ENCODE measurements at regions not wholly inside any gene's neighbourhood (a gene's known extent, or its start where the extent isn't known, plus 50 kb on each side); places are given as distances from the start of the nearest gene placed in this dataset.

DNA sequence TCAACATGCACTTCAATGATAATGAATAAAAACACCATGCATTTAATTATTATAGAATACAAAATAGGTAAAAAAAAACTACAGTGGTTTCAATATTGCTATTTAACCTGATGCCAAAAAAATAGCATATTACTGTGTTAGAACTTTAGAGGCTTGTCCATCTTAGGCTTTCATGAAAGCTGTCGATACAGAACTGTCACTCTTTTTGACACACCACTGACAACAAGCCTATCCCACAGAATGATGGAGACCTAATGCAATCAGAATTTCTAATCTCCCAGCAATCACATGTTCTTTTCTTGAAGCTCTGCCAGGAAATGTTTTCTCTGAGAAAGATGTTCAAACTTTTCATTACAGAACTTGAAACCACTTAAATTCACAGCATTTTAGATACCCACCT lies 490.3 kb upstream of the EPHA6 start:
- DNase-seq (ENCODE audit: low read depth in 2 of 2) = no peak

DNA sequence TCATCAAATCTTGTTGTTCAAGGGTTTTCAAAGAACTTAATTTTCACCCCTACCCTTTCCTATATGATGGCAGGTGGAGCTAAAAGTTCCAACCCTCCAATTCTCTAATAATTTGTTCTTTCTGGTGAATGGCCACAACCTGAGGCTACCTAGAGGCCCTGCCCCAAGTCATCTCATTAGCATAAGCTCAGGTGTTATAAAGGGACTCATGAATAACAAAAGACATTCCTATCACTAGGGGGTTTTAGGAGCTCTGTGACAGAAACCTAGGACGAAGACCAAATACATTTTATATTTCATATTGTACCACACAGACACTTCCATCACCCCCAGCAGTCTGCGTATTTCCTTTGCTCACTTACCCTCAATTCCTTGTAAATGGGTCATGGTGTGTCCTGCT lies 483.6 kb upstream of the EPHA6 start:
- no peak for DNase-seq (ENCODE audit: low read depth in 2 of 2)

DNA sequence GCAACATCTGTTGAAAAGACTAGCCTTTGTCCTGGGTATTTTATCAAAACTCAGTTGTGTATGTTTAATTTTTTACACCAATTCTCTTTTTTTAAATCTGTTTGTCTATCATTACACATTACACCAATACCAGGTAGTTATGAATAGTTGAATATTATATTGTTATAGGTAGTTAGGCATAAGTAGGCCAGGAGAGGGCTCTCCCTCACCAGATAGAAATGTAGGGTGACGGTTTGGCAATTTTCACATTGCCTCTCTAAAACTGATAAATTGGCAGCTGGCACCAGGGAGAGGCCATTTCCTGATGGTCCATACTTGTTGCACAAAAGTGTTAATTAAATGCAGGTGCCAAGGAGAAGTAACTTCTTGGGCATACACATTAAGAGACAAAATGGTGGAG lies 483.1 kb upstream of the EPHA6 start:
- peak; percentile 38 to 74 for DNase-seq (ENCODE audit: low read depth in 2 of 2)

DNA sequence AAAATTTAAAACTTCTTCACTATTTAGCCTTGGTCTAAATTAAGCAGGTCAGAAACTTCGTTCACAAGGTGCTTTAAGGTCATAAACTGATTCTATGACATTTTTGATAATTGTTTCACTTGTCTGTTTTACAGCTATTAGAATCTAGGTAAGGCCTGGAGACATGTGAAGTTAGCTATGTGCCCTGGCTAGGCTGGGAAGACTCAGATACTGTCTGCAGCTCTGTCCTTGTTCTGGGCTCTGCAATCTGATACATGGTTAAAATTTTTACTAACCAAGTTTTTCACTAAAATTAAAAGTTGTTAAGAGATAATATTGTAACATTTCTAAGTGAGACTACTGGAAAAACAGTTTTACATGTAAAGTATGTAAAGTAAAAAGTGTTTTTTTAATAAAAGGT lies 479.6 kb upstream of the EPHA6 start:
- DNase-seq (ENCODE audit: low read depth in 2 of 2) = no peak

DNA sequence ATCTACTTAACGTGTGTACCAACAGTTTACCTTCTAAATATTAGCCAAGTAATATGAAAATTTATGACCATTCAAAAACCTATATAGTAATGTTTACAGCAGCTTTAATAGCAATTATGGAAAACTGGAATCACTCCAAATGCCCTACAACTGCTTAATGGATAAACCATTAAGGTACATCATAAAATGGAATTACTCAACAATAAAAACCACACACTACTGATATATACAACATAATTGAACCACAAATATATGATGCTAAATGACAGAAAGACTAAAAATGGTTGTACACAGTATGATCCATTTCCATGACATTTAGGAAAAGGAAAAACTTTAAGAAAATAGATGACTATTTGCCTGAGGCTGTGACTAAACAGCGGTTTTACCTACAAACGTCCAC lies 467.1 kb upstream of the EPHA6 start:
- DNase-seq (ENCODE audit: low read depth in 2 of 2) = no peak

DNA sequence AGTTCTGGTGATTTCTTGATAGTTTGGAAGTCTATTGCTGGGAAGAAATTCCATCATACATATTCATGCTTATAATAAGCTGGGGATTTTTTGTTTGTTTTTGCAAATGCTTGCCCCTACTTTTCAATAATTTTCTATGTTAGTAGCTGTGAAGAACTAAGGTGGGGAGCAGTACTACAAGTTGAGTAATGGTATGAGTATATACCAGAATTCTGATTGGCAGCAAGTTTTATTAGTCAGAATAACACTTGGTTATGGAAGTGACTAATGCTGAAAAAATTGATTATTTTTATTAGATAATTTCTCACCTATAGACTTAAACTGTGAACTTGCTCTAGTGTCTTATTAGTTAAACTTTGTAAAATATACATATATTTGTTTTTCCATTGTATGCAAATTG lies 462.8 kb upstream of the EPHA6 start:
- DNase-seq (ENCODE audit: low read depth in 2 of 2) = peak in 1 of 2 donors; percentile 10

DNA sequence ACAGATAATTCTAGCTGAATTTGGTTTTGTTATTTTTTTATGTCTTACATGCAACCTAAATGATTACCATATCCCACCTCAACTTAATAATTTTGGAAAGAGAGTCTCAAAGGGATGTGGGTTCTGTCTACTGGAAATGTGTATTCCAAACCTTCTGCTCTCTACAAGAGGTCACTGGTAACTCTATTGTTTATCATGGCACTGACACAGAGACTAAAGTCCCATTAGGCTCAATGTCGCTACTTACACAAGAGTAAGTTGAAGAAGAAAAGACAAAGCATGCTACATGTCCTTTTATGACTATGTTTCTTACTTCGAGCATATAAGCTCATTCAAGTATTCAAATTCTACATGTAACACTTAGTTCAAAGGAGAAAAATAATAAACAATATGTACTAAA lies 460.3 kb upstream of the EPHA6 start:
- DNase-seq (ENCODE audit: low read depth in 2 of 2) = peak; percentile 10 to 22

DNA sequence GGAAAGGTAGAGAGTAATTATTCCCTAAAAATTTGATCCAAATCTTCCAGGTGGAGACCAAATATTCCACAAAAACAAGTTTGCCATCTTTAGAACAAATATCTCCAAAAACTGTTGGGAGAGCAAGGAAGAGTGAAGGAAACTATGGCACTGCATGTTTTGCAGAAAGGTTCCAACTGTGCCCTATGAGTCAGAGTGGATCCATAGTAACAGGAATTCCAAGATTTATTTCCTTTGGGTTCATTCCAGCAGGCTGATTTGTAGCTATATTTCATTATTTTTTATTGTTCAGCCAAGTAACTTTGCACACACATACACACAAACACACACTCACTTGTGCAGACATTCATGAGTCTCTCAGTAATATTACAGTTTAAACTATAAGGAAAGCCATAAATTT lies 459.7 kb upstream of the EPHA6 start:
- DNase-seq (ENCODE audit: low read depth in 2 of 2) = peak; percentile 75 to 78

DNA sequence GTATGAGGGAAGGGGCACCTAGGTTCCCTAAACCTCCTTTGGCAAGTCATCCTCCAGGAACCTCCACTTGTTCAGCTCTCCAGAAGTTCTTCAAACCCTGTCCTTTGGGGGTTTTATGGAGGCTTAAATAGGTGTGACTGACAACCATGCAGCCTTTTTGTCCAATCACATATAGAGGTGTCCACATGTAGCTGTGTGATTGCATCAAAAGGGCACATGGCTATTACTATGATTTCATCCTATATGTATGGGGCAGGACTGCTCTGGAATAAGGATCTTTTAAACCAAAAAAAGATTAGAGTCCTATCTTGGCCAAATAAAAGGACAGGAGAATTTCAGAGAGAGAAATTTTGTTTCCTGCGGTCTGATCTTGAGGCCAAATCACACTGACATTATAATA lies 453.2 kb upstream of the EPHA6 start:
- no peak for DNase-seq (ENCODE audit: low read depth in 2 of 2)

DNA sequence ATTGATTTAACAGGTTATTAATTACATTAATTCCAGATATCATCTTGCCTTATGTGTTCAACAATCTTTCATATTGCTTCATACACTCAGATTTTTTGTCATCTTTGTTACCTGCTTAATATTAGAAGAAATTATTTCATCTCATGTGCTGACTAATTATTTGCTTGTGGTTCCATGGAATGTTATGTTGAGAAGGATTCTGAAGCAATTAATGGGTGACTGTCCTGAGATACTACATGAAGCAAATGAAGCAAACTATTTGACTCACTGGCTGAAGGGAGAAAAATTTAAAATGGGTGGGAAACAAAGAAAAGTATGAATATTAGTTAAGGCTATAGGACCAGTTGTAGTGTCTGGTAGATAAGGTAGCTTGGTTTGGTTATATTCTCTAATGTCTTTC lies 443.8 kb upstream of the EPHA6 start:
- DNase-seq (ENCODE audit: low read depth in 2 of 2) = no peak

DNA sequence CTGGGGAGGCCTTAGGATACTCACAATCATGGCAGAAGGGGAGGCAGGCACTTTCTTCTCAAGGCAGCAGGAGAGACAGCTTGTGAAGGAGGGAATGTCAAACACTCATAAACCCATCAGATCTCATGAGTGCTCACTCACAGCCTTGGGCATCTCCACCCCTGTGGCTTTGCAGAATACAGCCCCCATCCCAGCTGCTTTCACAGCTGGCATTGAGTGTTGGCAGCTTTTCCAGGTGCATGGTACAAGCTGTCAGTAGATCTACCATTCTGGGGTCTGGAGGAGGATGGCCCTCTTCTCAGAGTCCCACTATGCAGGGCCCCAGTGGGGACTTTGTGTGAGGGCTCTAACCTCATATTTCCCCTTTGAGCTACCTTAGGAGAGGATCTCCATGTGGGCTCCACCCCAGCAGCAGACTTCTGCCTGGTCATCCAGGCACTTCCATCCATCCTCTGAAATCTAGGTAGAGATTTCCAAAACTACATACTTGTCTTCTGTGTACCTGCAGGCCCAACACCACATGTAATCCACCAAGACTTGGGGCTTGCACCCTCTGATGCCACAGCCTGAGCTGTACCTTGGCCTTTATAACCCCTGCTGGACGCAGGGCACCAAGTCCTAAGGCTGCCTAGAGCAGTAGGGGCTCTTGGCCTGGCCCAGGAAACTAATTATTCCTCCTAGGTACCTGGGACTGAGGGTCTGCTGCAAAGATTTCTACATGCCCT lies 404.2 kb upstream of the EPHA6 start:
- no peak for DNase-seq (ENCODE audit: low read depth in 2 of 2)

DNA sequence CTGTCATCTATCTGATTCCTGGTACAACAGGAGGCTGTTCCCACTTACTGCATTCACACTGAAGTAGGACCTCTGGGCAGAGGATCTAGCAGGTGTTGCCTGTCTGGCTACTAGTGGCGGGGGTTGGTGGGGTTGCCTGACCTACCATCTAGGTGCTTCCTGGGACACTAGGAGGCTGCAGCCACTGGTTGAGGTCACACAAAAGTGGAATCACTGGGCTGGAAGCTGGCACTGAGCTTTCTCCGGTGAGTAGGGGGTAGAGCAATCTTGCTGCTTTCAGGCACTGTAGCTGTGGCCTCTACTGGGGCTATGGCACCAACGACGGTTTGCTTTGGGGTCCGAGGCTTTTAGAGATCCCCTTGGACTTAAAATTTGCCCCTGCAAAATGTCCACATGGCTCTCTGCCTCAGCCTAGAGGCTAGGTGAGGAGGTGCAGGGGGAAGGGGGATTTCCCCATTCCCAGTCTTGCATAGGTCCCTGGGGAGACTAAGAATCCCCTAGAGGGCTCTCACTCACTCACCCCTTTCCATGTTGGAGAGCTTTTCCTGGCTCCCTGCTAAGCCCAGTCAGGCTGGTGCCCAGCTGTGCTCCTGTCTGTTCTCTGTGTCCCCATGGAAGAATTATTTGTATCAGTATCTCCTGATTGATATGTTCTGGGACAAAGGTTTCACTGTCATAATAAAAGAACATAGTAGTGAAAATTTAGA lies 397.7 kb upstream of the EPHA6 start:
- DNase-seq (ENCODE audit: low read depth in 2 of 2) = no peak

DNA sequence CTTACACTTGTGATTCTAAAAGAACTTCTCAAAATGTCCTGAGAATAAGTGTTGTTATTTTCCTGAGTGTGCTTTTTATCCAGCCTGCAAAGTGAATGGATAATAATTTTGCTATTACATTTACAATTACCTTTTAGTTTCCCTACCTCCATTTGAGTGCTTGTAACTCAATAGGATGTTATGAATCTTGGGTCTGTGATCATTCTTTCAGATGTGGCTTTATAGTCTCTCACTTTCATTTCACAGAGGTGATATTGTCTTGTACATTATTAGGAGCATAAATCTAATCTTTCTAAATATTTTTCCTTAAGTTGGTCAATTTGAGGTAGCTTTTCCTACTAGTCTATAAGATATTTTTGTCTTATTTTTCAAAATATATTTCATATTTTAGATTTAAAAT lies 386.3 kb upstream of the EPHA6 start:
- DNase-seq (ENCODE audit: low read depth in 2 of 2) = no peak

DNA sequence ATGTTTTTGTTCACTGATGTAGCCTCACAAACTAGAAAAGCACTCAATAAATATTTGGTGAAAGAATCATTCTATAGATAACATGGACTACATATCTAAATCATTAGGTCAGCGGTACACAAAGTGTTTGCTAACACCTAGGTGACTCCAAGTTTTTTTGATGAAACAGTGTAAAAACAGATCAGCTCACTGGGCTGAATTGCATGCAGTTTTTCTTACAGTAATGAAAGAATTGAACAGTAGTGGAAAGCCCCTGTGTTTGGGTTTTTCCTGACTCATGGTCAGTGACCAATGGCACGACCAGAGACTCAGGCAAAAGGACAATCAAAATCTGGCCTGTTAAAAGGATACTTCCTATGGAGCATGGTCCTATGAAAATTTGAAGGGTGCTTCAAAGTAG lies 384.3 kb upstream of the EPHA6 start:
- DNase-seq (ENCODE audit: low read depth in 2 of 2) = peak in 1 of 2 donors; percentile 5

DNA sequence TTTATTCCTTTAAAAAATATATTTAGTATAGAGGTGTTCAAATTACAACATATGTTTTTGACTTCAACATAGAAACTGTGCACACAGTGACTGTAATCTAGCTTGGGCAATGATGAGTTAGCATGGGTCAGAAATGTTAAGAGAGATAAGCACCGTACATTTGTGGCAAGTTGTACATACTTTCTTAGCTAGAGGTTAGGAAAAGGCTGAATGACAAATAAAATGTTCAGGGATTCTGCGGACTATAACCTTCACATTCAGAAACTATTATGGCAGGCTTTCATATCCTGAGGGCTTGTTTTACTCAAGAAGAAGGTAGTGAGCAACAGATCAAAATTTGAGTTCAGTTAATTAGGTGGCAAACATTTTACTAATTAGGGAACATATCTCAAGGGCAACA lies 379.7 kb upstream of the EPHA6 start:
- DNase-seq (ENCODE audit: low read depth in 2 of 2) = no peak

DNA sequence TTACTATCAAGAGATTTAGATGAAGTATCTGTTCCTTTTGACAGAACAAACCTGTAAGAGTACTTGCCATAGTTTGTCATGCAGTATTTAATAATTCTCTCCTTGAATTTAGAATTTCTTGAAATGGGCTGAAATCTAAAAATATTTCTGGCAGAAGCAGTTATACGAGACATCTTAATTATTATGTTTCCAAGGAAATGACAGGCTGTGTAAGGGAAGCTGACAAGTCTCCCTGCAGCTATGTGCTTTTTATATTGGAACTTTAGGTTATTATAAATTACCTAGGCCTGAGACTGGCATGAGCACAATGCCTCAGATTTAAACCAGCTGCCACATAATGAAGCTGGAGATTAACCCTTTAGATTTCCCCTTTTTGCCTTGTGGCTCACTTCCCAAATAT lies 365.0 kb upstream of the EPHA6 start:
- DNase-seq (ENCODE audit: low read depth in 2 of 2) = no peak

DNA sequence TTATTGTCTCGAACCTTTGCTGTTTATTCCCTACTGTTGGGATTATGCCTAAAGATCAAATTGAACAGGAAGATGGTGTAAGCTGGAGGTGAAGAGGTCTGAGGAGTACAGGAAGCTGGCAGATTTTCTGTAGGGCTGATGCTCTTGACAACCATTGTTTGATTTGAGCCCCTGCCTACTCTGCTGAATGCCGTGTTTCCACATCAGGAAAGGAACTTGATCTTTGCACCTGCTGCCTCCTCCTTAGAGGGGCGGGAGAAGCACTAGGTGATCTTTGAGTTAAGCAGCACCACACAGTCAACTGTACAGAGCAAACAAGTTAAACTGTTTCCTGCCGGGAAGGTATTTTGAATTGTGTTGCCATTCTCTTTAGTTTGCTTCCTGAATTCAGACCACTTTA lies 364.6 kb upstream of the EPHA6 start:
- DNase-seq (ENCODE audit: low read depth in 2 of 2) = peak; percentile 80 to 94

DNA sequence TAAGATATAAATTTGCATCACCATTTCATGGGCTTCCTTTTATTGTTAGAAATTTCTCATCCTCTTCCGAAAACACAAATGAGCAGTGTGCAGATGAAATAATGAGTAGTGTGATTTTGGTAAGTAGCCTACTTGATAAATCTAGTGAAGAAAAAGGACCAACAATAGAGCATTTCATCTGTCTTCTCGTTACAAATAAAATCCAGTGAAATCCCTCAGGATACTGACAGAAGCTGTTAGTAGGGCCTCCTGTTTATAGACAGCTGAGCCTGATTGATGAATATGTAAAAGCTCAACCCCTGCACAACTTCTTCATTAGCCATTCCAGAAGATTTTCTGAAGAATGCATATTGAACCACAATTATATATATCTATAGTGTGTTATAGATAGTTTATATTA lies 363.7 kb upstream of the EPHA6 start:
- no peak for DNase-seq (ENCODE audit: low read depth in 2 of 2)

DNA sequence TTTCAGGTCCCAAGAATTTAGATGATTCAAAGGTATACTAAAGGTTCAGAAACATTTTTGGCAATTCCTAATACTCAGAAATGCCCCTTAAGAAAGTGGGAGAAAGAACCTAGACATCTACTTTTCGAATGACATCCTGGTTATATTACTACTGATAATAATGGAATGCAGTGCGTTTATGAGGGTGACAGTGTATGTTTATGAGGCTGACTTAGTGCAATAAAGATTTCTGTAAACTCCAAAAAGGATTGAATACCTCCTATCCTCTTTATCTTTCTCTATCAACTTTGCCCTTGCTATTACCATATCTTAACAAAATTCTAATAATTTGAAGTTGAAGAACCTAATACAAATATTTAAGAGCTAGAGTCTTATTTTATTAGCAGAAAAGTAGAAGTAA lies 348.9 kb upstream of the EPHA6 start:
- no peak for DNase-seq (ENCODE audit: low read depth in 2 of 2)

DNA sequence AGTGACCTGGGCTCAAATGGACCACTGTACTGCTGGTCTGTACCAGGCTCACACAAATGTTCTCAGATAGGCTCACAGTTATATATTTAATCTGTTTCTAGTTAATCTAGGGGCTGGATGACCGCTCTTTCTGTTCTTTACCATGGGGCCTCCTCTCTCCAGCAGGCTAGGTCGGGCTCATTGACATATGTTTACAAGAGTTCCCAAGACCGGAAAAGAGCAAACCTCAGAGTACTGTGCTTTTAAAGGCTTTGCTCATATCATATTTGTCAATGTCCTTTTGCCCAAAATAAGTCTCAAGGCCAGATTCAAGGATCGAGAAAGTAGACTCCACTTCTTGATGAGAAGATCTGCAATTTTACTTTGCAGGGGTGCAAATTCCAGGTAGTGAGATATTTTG lies 348.0 kb upstream of the EPHA6 start:
- peak in 1 of 2 donors; percentile 3 for DNase-seq (ENCODE audit: low read depth in 2 of 2)

DNA sequence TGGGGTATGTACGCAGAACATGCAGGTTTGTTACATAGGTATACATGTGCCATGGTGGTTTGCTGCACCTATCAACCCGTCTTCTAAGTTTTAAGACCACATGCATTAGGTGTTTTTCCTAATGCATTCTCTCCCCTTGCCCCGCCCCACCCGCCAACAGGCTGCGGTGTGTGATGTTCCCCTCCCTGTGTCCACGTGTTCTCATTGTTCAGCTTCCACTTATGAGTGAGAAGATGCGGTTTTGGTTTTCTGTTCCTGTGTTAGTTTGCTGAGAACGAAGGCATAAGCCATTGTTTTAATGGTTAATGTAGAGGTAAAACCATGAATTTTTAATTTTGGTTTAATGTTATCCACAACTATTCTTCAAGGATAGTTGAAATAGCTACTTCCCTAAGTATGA lies 346.8 kb upstream of the EPHA6 start:
- DNase-seq (ENCODE audit: low read depth in 2 of 2) = no peak

DNA sequence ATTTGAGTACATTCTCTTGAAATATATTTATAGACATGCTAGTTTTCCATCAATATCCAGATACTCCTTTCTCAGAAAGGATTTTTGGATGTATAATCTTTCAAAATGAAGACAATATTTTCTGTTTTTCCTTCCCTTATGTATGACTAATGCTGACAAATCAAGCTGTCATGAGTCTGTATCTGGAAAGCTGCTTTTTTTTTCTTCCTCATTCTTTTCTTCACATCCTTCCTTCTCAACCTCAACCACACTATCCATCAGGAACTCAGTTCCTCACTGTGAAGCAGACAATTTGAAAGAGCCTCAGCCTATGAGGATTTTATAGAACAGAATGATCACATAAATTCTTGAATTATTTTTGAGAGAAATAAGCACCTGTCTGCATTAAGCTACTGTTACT lies 335.9 kb upstream of the EPHA6 start:
- peak in 1 of 2 donors; percentile 1 for DNase-seq (ENCODE audit: low read depth in 2 of 2)

DNA sequence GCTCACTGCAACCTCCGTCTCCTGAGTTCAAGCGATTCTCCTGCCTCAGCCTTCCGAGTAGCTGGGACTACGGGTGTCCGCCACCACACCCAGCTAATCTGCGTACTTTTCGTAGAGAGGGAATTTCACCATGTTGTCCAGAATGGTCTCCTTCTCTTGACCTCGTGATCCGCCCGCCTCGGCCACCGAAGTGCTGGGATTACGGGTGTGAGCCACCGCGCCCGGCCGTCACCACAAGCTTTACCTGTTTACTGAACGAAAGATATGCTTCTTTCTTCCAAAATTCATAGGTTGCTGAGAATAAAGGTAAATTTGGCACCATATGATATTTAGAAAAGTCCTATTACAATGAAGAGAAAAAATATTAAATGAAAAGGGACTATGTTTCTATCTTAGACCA lies 333.5 kb upstream of the EPHA6 start:
- DNase-seq (ENCODE audit: low read depth in 2 of 2) = no peak
